Neural crest cell (in vitro differentiated cells): ENCODE measurements at regions not wholly inside any gene's neighbourhood (a gene's known extent, or its start where the extent isn't known, plus 50 kb on each side); places are given as distances from the start of the nearest gene placed in this dataset.

Experiments used
- DNase-seq: peaks from one replicate; pipeline ENCODE4 v3.0.0; 2021; ENCODE audit warnings: low read depth, mixed read lengths, low spot score
- H3K27ac Mint-ChIP-seq: one replicate; pipeline ENCODE4 v1.8.0; 2021; ENCODE audit warnings: mild to moderate bottlenecking, mixed read lengths; ENCODE audit not compliant: unreplicated experiment
- H3K27me3 Mint-ChIP-seq: 2 replicates; pipeline ENCODE4 v1.8.0; 2021; ENCODE audit warnings: low read depth, mild to moderate bottlenecking, mixed read lengths
- H3K36me3 Mint-ChIP-seq: 2 replicates; pipeline ENCODE4 v1.8.0; 2021; ENCODE audit warnings: low read depth, mild to moderate bottlenecking, mixed read lengths
- H3K4me1 Mint-ChIP-seq: 2 replicates; pipeline ENCODE4 v1.8.0; 2021; ENCODE audit warnings: mixed read lengths
- H3K4me3 Mint-ChIP-seq: one replicate; pipeline ENCODE4 v1.8.0; 2021; ENCODE audit warnings: mild to moderate bottlenecking, mixed read lengths
- H3K9me3 Mint-ChIP-seq: 2 replicates; pipeline ENCODE4 v1.8.0; 2021; ENCODE audit warnings: mixed read lengths
- TF ChIP-seq, protein P1 (sequence below): fragments of 200-600 bp; sonication (generic); conservative IDR thresholded peaks from 2 replicates; pipeline ENCODE4 v1.5.0; 2021; ENCODE audit warnings: antibody characterized with exemption, mild to moderate bottlenecking

DNA sequence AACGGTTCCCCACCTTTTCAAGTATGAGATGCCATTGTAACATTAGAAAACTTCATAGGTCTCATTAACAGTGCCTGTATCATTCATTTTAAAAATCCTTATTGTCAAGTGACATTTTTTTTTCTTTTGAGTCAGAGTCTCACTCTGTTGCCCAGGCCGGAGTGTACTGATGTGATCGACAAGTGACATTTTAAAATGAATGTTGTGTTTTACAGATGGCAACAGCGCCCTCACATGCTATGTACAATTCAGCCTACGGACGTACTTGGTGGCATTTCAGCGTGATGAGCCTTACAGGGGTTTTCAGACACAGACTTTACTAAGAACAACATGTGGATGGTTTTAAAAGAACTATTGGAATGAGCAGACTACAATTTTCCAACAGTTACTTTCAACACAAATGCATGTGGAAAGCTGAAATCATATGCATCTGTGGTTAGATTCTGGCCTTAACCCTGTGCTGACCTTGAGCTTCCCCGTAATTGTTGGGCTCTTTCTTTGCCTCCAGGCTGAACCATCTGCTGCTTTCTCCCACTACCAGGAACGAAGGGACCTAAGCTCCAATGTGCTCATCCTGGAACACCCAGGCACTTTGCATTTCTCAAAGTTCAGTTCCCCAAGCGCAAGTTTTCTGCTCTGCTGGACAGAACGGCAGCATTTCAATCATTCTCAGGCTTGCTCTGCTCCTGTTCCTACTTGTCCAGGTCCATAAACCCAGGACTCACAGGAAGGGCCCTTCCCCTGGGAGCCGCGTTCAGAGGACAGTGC lies 119.9 kb upstream of the NDUFV2 start:
- H3K4me1 Mint-ChIP-seq: peaks cover 22% of the 10 kb centered on the region
- H3K27ac Mint-ChIP-seq: no peak overlapping the region

DNA sequence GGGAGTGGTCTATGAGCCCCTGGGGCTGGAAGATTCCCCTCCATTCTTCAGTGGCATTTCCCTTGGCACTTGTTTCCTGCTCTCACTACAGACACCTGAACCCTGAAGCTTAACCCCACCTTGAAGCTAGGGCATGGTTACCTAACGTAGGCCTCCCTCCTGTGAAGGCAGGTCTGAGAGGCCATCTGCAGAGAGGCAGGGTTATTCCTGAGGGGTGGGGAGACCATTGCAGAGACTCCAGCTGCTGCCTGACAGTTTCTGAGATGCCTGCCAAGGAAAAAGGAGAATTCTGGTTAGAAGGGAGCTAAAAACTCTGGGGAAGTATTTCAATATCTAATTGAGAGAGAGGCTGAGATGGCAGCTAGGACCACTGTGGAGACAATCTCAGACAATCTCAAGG lies 119.3 kb upstream of the NDUFV2 start:
- H3K27ac Mint-ChIP-seq: no peak overlapping the region
- no peaks in the 10 kb centered on the region for H3K9me3 Mint-ChIP-seq
- TF ChIP-seq, protein P1, sequence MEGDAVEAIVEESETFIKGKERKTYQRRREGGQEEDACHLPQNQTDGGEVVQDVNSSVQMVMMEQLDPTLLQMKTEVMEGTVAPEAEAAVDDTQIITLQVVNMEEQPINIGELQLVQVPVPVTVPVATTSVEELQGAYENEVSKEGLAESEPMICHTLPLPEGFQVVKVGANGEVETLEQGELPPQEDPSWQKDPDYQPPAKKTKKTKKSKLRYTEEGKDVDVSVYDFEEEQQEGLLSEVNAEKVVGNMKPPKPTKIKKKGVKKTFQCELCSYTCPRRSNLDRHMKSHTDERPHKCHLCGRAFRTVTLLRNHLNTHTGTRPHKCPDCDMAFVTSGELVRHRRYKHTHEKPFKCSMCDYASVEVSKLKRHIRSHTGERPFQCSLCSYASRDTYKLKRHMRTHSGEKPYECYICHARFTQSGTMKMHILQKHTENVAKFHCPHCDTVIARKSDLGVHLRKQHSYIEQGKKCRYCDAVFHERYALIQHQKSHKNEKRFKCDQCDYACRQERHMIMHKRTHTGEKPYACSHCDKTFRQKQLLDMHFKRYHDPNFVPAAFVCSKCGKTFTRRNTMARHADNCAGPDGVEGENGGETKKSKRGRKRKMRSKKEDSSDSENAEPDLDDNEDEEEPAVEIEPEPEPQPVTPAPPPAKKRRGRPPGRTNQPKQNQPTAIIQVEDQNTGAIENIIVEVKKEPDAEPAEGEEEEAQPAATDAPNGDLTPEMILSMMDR: no peak
- H3K27me3 Mint-ChIP-seq: peaks cover 7% of the 10 kb centered on the region
- no peak for DNase-seq
- no peak overlapping the region for H3K4me3 Mint-ChIP-seq
- H3K4me1 Mint-ChIP-seq: peaks cover 22% of the 10 kb centered on the region
- no peaks in the 10 kb centered on the region for H3K36me3 Mint-ChIP-seq

More for the DNA sequence above, 119.9 kb upstream of the NDUFV2 start:
- TF ChIP-seq, protein P1: peak; percentile 64
- H3K9me3 Mint-ChIP-seq: no peaks in the 10 kb centered on the region
- no peak overlapping the region for H3K4me3 Mint-ChIP-seq
- DNase-seq: peak; percentile 35
- peaks cover 4% of the 10 kb centered on the region for H3K27me3 Mint-ChIP-seq
- H3K36me3 Mint-ChIP-seq: no peaks in the 10 kb centered on the region

- H3K27ac Mint-ChIP-seq: no peak overlapping the region
- H3K36me3 Mint-ChIP-seq: no peaks in the 10 kb centered on the region
- DNase-seq: no peak
- H3K9me3 Mint-ChIP-seq: no peaks in the 10 kb centered on the region
- H3K4me3 Mint-ChIP-seq: no peak overlapping the region
- TF ChIP-seq, protein P1: no peak
- H3K4me1 Mint-ChIP-seq: peaks cover 22% of the 10 kb centered on the region
- peaks cover 8% of the 10 kb centered on the region for H3K27me3 Mint-ChIP-seq
Measured at GRCh38 chr18:8984131-8984721, 118.3 kb upstream of the NDUFV2 start.

DNA sequence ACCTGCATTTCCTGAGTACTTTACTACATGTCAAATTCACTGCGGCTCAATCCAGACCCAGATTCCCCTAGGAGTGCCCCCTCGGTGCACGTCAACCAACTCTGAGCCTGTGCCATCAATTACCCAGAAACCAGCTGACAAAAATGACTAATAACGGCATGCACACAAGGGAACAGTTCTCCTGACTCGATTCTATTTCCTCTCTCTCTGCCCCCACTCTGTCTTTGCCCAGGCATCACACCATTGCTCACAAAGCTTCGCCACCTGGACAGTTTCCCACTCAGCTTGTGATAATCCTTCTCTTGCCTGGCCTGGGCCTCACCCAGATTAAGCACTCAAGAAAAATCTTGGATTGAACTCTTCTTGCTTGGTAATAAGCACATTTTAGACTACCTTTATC lies 115.3 kb upstream of the NDUFV2 start:
- Mint-ChIP-seq H3K27ac (no peak overlapping the region), H3K36me3 (no peaks in the 10 kb centered on the region), H3K27me3 (peaks cover 8% of the 10 kb centered on the region), H3K4me1 (peaks cover 8% of the 10 kb centered on the region), H3K4me3 (no peak overlapping the region), H3K9me3 (no peaks in the 10 kb centered on the region)
- TF ChIP-seq, protein P1: no peak
- DNase-seq: no peak

DNA sequence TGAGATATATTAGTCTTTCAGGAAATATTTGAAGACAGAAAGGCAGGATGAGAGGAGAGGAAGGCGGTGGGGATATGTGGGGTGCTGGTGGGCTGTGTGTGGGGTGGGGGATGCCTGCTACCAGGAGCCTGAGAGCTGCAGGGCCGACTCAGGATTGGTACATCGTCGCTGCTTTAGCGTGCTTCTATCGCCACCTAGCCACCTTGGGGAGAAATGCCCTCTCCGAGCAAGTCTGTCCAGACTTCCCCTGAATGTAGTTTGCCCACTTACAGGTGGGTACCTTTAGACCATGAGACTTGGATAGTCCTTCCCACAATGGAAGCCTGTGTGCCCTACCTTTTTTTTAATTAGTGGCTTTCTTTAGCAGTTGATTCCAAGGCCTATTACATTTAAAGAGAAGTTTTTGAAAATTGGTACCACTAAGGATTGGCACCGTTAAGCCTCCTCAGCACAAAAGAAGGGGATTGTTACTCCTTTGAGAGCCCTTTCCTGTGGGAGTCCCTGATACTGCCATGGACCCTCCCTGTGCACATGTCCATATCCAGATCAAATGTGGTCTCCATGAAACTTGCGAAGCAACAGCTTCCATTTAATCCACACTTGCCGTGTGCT lies 114.1 kb upstream of the NDUFV2 start:
- DNase-seq: peak; percentile 58
- H3K9me3 Mint-ChIP-seq: no peaks in the 10 kb centered on the region
- no peaks in the 10 kb centered on the region for H3K36me3 Mint-ChIP-seq

More for the DNA sequence above, 114.1 kb upstream of the NDUFV2 start:
- Mint-ChIP-seq H3K4me1 (no peaks in the 10 kb centered on the region), H3K4me3 (no peak overlapping the region), H3K27ac (no peak overlapping the region), H3K27me3 (peaks cover 8% of the 10 kb centered on the region)
- TF ChIP-seq, protein P1: peak; percentile 86
